Suprapubic skin (tissue), 4 donors: ENCODE measurements at regions not wholly inside any gene's neighbourhood (a gene's known extent, or its start where the extent isn't known, plus 50 kb on each side); places are given as distances from the start of the nearest gene placed in this dataset.
A peak's percentile ranks its signal among the peaks of the same experiment; 100 is the strongest.

Source experiments
- DNase-seq, 2 donors: peaks; one replicate each; pipeline ENCODE4 v3.0.0-alpha.2; 2019; ENCODE audit warnings: low spot score in 2 of 2
- H3K27ac ChIP-seq: fragments of 200-600 bp; sonication (generic); one replicate; pipeline ENCODE4 v1.5.1; 2019
- H3K27me3 ChIP-seq: fragments of 200-600 bp; sonication (generic); one replicate; pipeline ENCODE4 v1.5.1; 2019
- H3K36me3 ChIP-seq: fragments of 200-600 bp; sonication (generic); one replicate; pipeline ENCODE4 v1.5.1; 2019
- H3K4me1 ChIP-seq: fragments of 200-600 bp; sonication (generic); one replicate; pipeline ENCODE4 v1.5.1; 2019
- H3K4me3 ChIP-seq: fragments of 200-600 bp; sonication (generic); one replicate; pipeline ENCODE4 v1.5.1; 2019; ENCODE audit warnings: mild to moderate bottlenecking
- H3K9me3 ChIP-seq: fragments of 200-600 bp; sonication (generic); one replicate; pipeline ENCODE4 v1.5.1; 2019
- EP300 ChIP-seq: sonication (generic); formaldehyde crosslinking; IDR thresholded peaks from one replicate; pipeline ENCODE4 v1.6.1; 2017; ENCODE audit warnings: antibody characterized with exemption
- POLR2A ChIP-seq, 2 donors: fragments of 450-650 bp; IDR thresholded peaks; one replicate each; pipeline ENCODE4 v1.6.1; 2017; ENCODE audit warnings: antibody characterized with exemption in 2 of 2, mild to moderate bottlenecking in 2 of 2, moderate library complexity in 2 of 2
- POLR2AphosphoS5 ChIP-seq, 3 donors: sonication (generic); formaldehyde crosslinking; IDR thresholded peaks; one replicate each; pipeline ENCODE4 v1.6.1; 2017; ENCODE audit warnings: antibody characterized with exemption in 3 of 3
- WGBS: methylation state at CpG from one replicate; pipeline ENCODE4 v1.1.5; 2018; 5-methylcytosine and 5-hydroxymethylcytosine counted together
- TF ChIP-seq, protein P1 (sequence below), 2 donors: fragments of 200-600 bp in 1 of 2; fragments of 450-650 bp in 1 of 2; sonication (generic) in 1 of 2; IDR thresholded peaks; one replicate each; pipeline ENCODE4 v1.5.1; 2016 to 2019; ENCODE audit warnings: antibody characterized with exemption in 2 of 2, mild to moderate bottlenecking in 1 of 2, moderate library complexity in 1 of 2

DNA sequence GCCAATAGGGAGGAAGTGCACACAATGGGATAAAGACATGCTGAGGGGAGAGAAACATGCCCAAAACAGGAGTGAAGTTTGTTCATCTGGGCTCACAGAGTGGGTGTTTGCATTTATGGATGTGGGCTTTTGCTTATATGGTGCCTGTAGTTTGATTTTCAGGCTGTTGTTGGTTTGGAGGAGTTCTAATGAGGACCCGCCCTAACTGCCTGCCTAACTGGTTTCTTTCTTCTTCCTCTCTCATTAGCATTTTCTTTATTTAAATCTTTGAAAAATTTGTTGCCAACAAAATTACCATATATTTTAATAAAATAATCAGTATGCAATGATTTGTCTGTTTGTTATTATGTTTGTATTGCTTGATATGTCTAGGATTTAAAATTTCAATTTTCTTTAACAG lies 1965.8 kb downstream of the C4orf33 start:
- Histone ChIP-seq H3K36me3 (no peaks in the 10 kb centered on the region), H3K27me3 (no peaks in the 10 kb centered on the region), H3K9me3 (peaks cover 4% of the 10 kb centered on the region), H3K27ac (no peak overlapping the region), H3K4me1 (no peaks in the 10 kb centered on the region), H3K4me3 (no peak overlapping the region)
- WGBS, result 77% methylated on average over 1 of the region's 1 CpG
- DNase-seq, result no peak
- TF ChIP-seq, protein P1, sequence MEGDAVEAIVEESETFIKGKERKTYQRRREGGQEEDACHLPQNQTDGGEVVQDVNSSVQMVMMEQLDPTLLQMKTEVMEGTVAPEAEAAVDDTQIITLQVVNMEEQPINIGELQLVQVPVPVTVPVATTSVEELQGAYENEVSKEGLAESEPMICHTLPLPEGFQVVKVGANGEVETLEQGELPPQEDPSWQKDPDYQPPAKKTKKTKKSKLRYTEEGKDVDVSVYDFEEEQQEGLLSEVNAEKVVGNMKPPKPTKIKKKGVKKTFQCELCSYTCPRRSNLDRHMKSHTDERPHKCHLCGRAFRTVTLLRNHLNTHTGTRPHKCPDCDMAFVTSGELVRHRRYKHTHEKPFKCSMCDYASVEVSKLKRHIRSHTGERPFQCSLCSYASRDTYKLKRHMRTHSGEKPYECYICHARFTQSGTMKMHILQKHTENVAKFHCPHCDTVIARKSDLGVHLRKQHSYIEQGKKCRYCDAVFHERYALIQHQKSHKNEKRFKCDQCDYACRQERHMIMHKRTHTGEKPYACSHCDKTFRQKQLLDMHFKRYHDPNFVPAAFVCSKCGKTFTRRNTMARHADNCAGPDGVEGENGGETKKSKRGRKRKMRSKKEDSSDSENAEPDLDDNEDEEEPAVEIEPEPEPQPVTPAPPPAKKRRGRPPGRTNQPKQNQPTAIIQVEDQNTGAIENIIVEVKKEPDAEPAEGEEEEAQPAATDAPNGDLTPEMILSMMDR (IDR thresholded peaks at IDR 0.05), result no peak
- TF ChIP-seq EP300, result no peak
- no peak for TF ChIP-seq POLR2AphosphoS5 (IDR thresholded peaks at IDR 0.05)
- no peak for TF ChIP-seq POLR2A (IDR thresholded peaks at IDR 0.05)

DNA sequence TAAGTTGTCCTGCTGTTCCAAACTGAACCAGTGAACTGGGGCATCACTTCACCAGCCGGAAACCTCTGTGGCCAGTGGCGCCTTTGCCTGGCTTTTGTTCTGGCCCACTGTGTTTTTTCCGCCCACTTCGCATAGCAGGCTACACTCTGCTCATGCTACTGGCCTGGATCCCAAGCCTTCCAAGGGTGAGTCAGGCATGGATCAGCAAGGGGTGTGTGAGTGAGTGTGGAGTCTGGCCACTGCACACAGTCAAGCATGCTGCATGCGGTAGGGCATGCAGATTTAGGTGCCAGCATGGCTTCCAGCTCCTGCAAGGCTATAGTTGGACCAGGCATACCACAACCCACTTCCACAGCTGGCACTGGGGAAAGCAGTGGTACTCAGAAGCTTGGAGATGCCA lies 1967.9 kb downstream of the C4orf33 start:
- Histone ChIP-seq H3K36me3 (no peaks in the 10 kb centered on the region), H3K9me3 (peaks cover 4% of the 10 kb centered on the region), H3K4me3 (no peak overlapping the region), H3K27ac (no peak overlapping the region), H3K4me1 (no peaks in the 10 kb centered on the region), H3K27me3 (no peaks in the 10 kb centered on the region)
- DNase-seq, result no peak
- no peak for TF ChIP-seq POLR2A (IDR thresholded peaks at IDR 0.05)
- no peak for TF ChIP-seq POLR2AphosphoS5 (IDR thresholded peaks at IDR 0.05)
- no peak for TF ChIP-seq EP300
- TF ChIP-seq, protein P1 (IDR thresholded peaks at IDR 0.05), result no peak
- WGBS, result 88% methylated on average over 5 of the region's 5 CpGs

DNA sequence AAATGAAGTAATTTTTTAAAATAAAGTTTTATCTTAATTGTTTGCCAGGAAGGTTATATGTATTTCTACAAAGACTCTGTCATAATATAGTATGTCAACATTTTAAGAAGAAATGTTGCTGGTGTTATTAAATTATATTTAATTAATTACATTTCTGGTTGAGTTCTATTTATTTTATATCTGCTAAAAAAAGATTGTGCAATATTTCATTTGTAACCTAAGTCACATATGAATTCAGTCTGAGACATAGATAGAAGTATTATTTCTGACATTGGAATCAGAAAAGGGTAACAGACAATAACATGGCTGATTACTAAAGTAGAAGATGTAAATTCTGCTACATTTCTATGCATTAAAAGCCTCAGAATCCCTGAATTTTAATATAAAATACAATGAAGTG lies 1985.1 kb downstream of the C4orf33 start:
- TF ChIP-seq POLR2A (IDR thresholded peaks at IDR 0.05), result no peak
- no peak for TF ChIP-seq POLR2AphosphoS5 (IDR thresholded peaks at IDR 0.05)
- Histone ChIP-seq H3K4me3 (no peak overlapping the region), H3K4me1 (no peaks in the 10 kb centered on the region), H3K27me3 (no peaks in the 10 kb centered on the region), H3K27ac (no peak overlapping the region), H3K9me3 (no peaks in the 10 kb centered on the region), H3K36me3 (no peaks in the 10 kb centered on the region)
- no peak for DNase-seq

DNA sequence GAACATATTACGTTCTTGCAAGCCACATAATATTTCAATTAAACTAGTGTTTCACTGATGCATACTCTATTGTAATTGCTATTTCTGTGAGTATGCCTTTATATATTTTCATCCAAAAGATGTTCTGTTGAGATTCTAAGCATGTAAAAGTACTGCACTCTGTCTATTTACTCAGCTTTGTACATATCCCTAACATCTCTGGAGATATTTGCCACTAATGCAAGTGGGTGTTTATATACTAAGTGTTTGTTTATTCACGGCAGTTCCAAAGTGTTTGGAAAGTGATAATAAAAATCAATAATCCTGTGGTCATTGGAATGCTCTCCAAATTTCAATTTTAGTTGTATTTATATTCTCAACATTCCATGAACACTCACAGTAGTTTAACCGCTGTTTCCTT lies 1989.0 kb downstream of the C4orf33 start:
- no peaks in the 10 kb centered on the region for H3K36me3 ChIP-seq
- no peaks in the 10 kb centered on the region for H3K4me1 ChIP-seq
- no peak overlapping the region for H3K27ac ChIP-seq
- H3K9me3 ChIP-seq, result no peaks in the 10 kb centered on the region
- 84% methylated on average over 3 of the region's 3 CpGs for WGBS
- H3K4me3 ChIP-seq, result no peak overlapping the region
- no peak for DNase-seq
- no peaks in the 10 kb centered on the region for H3K27me3 ChIP-seq
- TF ChIP-seq EP300 (no peak), POLR2AphosphoS5 (IDR thresholded peaks at IDR 0.05) (no peak), POLR2A (IDR thresholded peaks at IDR 0.05) (no peak)
- TF ChIP-seq, protein P1 (IDR thresholded peaks at IDR 0.05), result no peak

DNA sequence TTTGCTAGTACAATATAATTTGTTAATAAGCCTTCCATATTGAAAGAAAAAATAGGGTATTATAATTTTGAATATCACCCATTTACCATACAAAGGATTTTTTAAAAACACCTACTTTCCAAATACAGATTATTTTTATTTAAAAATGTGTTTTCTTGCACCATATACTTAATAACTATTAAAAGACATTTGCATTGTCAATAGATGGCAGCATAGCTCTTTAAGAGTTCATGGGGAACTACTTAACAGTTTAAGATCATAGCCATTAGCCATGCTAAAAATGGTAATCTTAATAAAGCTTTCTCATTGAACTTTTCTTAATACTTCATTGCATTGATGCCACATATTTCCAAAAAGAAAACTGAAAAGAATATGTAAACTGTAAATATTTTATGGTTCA lies 1995.9 kb downstream of the C4orf33 start:
- DNase-seq, result no peak
- H3K36me3 ChIP-seq, result no peaks in the 10 kb centered on the region
- no peak overlapping the region for H3K27ac ChIP-seq
- no peaks in the 10 kb centered on the region for H3K27me3 ChIP-seq
- H3K9me3 ChIP-seq, result no peaks in the 10 kb centered on the region
- H3K4me3 ChIP-seq, result no peak overlapping the region
- no peak for TF ChIP-seq POLR2A (IDR thresholded peaks at IDR 0.05)
- TF ChIP-seq, protein P1 (IDR thresholded peaks at IDR 0.05), result peak in 1 of 2 donors; percentile 16
- no peak for TF ChIP-seq EP300
- no peaks in the 10 kb centered on the region for H3K4me1 ChIP-seq

DNA sequence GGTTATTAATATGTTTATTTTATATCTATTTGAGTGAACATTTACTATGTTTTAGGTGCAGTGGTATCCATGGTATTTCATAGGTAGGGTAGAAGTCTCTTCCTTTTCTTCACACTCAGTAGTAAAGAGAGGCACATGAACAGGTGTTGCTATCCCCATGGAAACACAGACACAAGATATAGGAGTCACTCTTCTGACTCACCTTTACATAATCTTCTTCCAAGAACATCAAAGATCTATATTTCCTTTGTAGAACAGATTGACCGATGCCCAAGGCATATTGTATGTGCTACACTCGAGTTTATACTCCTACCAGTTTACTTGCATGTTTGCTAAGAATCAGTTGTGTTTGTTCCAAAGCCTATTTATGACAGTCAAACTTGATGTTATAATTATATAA lies 1997.4 kb downstream of the C4orf33 start:
- no peak for DNase-seq
- Histone ChIP-seq H3K27ac (no peak overlapping the region), H3K9me3 (no peaks in the 10 kb centered on the region), H3K36me3 (no peaks in the 10 kb centered on the region), H3K4me3 (no peak overlapping the region), H3K4me1 (no peaks in the 10 kb centered on the region), H3K27me3 (no peaks in the 10 kb centered on the region)
- WGBS, result 28% methylated on average over 2 of the region's 2 CpGs
- TF ChIP-seq, protein P1 (IDR thresholded peaks at IDR 0.05), result no peak
- TF ChIP-seq EP300 (no peak), POLR2A (IDR thresholded peaks at IDR 0.05) (no peak), POLR2AphosphoS5 (IDR thresholded peaks at IDR 0.05) (no peak)
